ENCODE measurements at regions not wholly inside any gene's neighbourhood (a gene's known extent, or its start where the extent isn't known, plus 50 kb on each side); places are given as distances from the start of the nearest gene placed in this dataset.

- Histone ChIP-seq H3K4me3 (ENCODE audit: low read length) (no peak overlapping the region), H3K9ac (ENCODE audit: low read length) (no peak overlapping the region), H4K20me1 (ENCODE audit: insufficient read depth) (no peaks in the 10 kb centered on the region), H2AFZ (ENCODE audit: low read depth, low read length) (no peak overlapping the region), H3K27me3 (ENCODE audit: insufficient read depth, low read depth, low read length) (no peaks in the 10 kb centered on the region), H3F3A (ENCODE audit: insufficient read depth, low read length, poor library complexity, severe bottlenecking) (no peaks in the 10 kb centered on the region), H3K4me2 (ENCODE audit: low read length) (no peak overlapping the region), H3K36me3 (ENCODE audit: insufficient read depth, low read length) (no peaks in the 10 kb centered on the region), H3K9me3 (ENCODE audit: low read length) (no peaks in the 10 kb centered on the region), H3K9me2 (ENCODE audit: insufficient read depth, low read length) (no peaks in the 10 kb centered on the region), H3K79me2 (replicated peaks; ENCODE audit: insufficient read depth, low read length) (no peaks in the 10 kb centered on the region), H3K27ac (ENCODE audit: low read length) (no peak overlapping the region)
- TF ChIP-seq EP300 (conservative IDR thresholded peaks at IDR 0.05; ENCODE audit: poor library complexity, severe bottlenecking) (no peak), REST (IDR thresholded peaks at IDR 0.05; ENCODE audit: borderline replicate concordance) (no peak), CTCF (IDR thresholded peaks at IDR 0.05; ENCODE audit: poor library complexity, severe bottlenecking) (no peak), TAF1 (IDR thresholded peaks at IDR 0.05; ENCODE audit: low read depth) (no peak), RAD21 (conservative IDR thresholded peaks at IDR 0.05) (no peak)
These were observed 109.5 kb downstream of the PRR32 start for GRCh38 chrX:126929071-126929470.

GRCh38 chrX:126967225-126967624 is 147.7 kb downstream of the PRR32 start:
- Histone ChIP-seq H3K4me3 (ENCODE audit: low read length) (no peak overlapping the region), H3K9me3 (ENCODE audit: low read length) (no peaks in the 10 kb centered on the region), H3K36me3 (ENCODE audit: insufficient read depth, low read length) (no peaks in the 10 kb centered on the region), H2AFZ (ENCODE audit: low read depth, low read length) (no peak overlapping the region), H3K79me2 (replicated peaks; ENCODE audit: insufficient read depth, low read length) (no peaks in the 10 kb centered on the region), H3K9ac (ENCODE audit: low read length) (no peak overlapping the region), H4K20me1 (ENCODE audit: insufficient read depth) (no peaks in the 10 kb centered on the region), H3K4me2 (ENCODE audit: low read length) (no peak overlapping the region), H3F3A (ENCODE audit: insufficient read depth, low read length, poor library complexity, severe bottlenecking) (no peaks in the 10 kb centered on the region), H3K9me2 (ENCODE audit: insufficient read depth, low read length) (no peaks in the 10 kb centered on the region), H3K27me3 (ENCODE audit: insufficient read depth, low read depth, low read length) (no peaks in the 10 kb centered on the region), H3K27ac (ENCODE audit: low read length) (no peak overlapping the region)
- TF ChIP-seq SMC3 (conservative IDR thresholded peaks at IDR 0.05; ENCODE audit: poor library complexity), result no peak
- TF ChIP-seq CTCF (IDR thresholded peaks at IDR 0.05; ENCODE audit: poor library complexity, severe bottlenecking), result no peak
- no peak for TF ChIP-seq EP300 (conservative IDR thresholded peaks at IDR 0.05; ENCODE audit: poor library complexity, severe bottlenecking)
- TF ChIP-seq TAF1 (IDR thresholded peaks at IDR 0.05; ENCODE audit: low read depth), result no peak
- no peak for TF ChIP-seq POLR2AphosphoS5 (IDR thresholded peaks at IDR 0.05)
- no peak for TF ChIP-seq EZH2 (IDR thresholded peaks at IDR 0.05; ENCODE audit: borderline replicate concordance, insufficient read depth, low read length, poor library complexity, severe bottlenecking)
- no peak for TF ChIP-seq RAD21 (conservative IDR thresholded peaks at IDR 0.05)
- no peak for TF ChIP-seq REST (IDR thresholded peaks at IDR 0.05; ENCODE audit: borderline replicate concordance)

Measured in neural cell (in vitro differentiated cells).